ENCODE measurements at regions not wholly inside any gene's neighbourhood (a gene's known extent, or its start where the extent isn't known, plus 50 kb on each side); places are given as distances from the start of the nearest gene placed in this dataset.
"Not testable (repeated sequence)": the region's sequence is repeated elsewhere in the genome, so short reads cannot be mapped to it uniquely, and the experiment has no call there.

DNA sequence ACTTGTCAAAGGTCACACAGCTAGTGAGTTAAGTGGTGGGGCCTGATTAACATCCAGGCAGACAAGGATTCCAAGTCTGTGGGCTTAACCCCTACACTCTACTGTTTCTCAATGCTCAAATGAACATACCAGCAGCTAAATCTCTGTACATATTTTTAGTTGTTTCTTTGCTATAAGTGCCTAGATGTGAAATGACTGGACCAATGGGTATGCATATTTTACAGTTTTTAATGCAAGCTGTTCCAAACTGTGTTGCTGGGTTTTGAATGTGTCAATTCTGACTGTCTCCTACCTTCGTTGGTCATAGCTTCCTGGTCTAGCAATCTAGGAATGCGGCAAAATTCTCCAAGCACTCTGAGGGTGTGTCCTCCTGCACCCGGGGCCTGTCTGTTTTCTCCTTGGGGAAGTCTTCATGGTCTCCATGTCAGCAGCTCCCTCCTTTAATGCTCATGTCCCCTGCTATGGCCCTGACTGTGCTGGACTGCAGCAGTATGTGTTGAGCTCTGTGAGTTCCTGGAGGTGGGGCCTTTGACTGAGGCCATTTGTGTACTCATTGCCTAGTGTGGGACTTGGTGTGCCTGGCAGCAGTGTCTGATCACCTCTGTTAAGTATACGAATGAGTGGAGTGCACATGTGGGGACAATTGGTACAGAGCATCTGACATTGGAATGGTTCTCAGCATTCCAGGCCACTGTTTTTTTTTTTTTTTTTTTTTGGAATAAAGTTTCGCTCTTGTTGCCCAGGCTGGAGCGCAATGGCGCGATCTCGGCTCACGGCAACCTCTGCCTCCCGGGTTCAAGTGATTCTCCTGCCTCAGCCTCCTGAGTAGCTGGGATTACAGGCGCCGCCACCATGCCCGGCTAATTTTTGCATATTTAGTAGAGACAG, 72.9 kb upstream of the SLC2A1 start:
- H3K4me3 ChIP-seq (replicated peaks; ENCODE audit: low read depth, low read length): no peak overlapping the region
- TF ChIP-seq, protein P1, sequence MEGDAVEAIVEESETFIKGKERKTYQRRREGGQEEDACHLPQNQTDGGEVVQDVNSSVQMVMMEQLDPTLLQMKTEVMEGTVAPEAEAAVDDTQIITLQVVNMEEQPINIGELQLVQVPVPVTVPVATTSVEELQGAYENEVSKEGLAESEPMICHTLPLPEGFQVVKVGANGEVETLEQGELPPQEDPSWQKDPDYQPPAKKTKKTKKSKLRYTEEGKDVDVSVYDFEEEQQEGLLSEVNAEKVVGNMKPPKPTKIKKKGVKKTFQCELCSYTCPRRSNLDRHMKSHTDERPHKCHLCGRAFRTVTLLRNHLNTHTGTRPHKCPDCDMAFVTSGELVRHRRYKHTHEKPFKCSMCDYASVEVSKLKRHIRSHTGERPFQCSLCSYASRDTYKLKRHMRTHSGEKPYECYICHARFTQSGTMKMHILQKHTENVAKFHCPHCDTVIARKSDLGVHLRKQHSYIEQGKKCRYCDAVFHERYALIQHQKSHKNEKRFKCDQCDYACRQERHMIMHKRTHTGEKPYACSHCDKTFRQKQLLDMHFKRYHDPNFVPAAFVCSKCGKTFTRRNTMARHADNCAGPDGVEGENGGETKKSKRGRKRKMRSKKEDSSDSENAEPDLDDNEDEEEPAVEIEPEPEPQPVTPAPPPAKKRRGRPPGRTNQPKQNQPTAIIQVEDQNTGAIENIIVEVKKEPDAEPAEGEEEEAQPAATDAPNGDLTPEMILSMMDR (IDR thresholded peaks at IDR 0.05; ENCODE audit: low read depth, low read length, missing control alignments): no peak
- DNase-seq (ENCODE audit: extremely low read depth, low read depth): no peak

GRCh38 chr1:43024905-43025304, 66.2 kb upstream of the SLC2A1 start:
- no peak overlapping the region for H3K4me3 ChIP-seq (replicated peaks; ENCODE audit: low read depth, low read length)
- TF ChIP-seq, protein P1 (IDR thresholded peaks at IDR 0.05; ENCODE audit: low read depth, low read length, missing control alignments): no peak
- DNase-seq (ENCODE audit: extremely low read depth, low read depth): no peak

GRCh38 chr1:43021547-43022474, 63.1 kb upstream of the SLC2A1 start:
- no peak for DNase-seq (ENCODE audit: extremely low read depth, low read depth)
- TF ChIP-seq, protein P1 (IDR thresholded peaks at IDR 0.05; ENCODE audit: low read depth, low read length, missing control alignments): no peak
- H3K4me3 ChIP-seq (replicated peaks; ENCODE audit: low read depth, low read length): no peak overlapping the region

- H3K4me3 ChIP-seq (replicated peaks; ENCODE audit: low read depth, low read length): no peak overlapping the region
- TF ChIP-seq, protein P1 (IDR thresholded peaks at IDR 0.05; ENCODE audit: low read depth, low read length, missing control alignments): no peak
- DNase-seq (ENCODE audit: extremely low read depth, low read depth): no peak
Measured at GRCh38 chr1:43019226-43019625, 60.6 kb upstream of the SLC2A1 start.

GRCh38 chr1:43018121-43018520, 59.5 kb upstream of the SLC2A1 start:
- no peak for DNase-seq (ENCODE audit: extremely low read depth, low read depth)
- no peak overlapping the region for H3K4me3 ChIP-seq (replicated peaks; ENCODE audit: low read depth, low read length)
- TF ChIP-seq, protein P1 (IDR thresholded peaks at IDR 0.05; ENCODE audit: low read depth, low read length, missing control alignments): no peak

DNA sequence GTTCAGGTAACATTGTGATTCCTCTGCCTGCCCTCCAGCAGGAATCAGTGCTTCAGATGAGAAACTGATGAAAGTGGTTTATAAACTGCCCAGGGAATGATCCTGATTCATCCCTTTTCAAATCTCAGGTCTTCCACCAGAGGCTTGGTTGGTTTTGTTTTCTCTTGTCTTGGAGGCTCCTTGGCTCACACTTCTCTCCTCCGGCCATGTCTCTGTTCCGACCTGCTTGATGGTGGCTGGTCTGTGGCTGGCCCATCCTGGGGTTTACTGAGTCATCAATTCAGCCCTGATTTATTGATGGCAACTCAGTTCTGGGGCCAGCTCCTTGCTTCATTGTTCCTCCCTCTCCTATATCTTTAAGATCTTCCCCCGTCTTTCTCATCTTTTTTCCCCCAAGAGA, 56.6 kb upstream of the SLC2A1 start:
- TF ChIP-seq, protein P1 (IDR thresholded peaks at IDR 0.05; ENCODE audit: low read depth, low read length, missing control alignments): no peak
- DNase-seq (ENCODE audit: extremely low read depth, low read depth): no peak

GRCh38 chr1:43014579-43014978, 55.9 kb upstream of the SLC2A1 start:
- not testable (repeated sequence) for DNase-seq (ENCODE audit: extremely low read depth, low read depth); H3K4me3 ChIP-seq (replicated peaks; ENCODE audit: low read depth, low read length)

More for the DNA sequence above, 56.6 kb upstream of the SLC2A1 start:
- no peak overlapping the region for H3K4me3 ChIP-seq (replicated peaks; ENCODE audit: low read depth, low read length)

Data from HFF-Myc (cell line).